NCI-H2107 treated with DMSO at 0.1 percent for 48 hours (cell line): ENCODE measurements at regions not wholly inside any gene's neighbourhood (a gene's known extent, or its start where the extent isn't known, plus 50 kb on each side); places are given as distances from the start of the nearest gene placed in this dataset.
"Not testable (repeated sequence)": the region's sequence is repeated elsewhere in the genome, so short reads cannot be mapped to it uniquely, and the experiment has no call there.

Experiments used
- DNase-seq: peaks from one replicate; lab custom pipeline; 2025; ENCODE audit not compliant: unreplicated experiment; lab: John Stamatoyannopoulos, UW

DNA sequence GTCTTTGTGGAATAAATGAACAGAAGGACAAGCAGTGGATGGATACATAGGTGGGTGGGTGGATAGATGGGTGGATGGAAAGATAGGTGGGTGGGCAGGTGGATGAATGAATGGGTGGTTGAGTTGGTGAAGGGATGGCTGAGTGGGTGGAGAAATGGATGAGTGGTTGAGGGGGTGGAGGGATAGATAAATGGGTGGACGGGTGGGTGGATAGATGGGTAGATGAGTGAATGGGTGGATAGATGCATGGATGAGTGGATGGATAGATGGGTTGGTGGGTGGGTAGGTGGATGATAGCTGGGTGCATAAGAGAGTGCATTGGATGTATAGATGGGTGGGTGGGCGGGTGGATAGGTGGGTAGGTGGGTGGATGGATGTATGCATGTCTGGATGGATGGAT, 63.5 kb downstream of the UNC93B1 start:
- not testable (repeated sequence) for DNase-seq

DNA sequence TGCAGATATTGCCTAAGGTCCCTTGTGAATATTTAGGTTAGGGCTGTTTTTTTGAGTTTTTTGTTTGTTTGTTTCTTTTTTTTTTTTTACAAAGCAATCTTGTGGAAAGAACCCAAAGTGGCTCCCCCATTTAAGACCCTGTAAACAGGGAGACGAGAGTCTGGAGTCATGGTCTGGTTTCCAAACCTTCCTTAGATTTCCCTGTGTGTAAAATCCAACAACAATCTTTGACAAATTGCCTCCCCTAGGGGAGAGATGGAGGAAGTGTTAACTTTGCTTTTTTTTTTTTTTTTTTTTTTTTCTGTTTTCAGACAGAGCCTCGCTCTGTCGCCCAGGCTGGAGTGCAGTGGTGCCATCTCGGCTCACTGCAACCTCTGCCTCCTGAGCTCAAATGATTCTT, 64.9 kb downstream of the UNC93B1 start:
- DNase-seq: not testable (repeated sequence)

DNA sequence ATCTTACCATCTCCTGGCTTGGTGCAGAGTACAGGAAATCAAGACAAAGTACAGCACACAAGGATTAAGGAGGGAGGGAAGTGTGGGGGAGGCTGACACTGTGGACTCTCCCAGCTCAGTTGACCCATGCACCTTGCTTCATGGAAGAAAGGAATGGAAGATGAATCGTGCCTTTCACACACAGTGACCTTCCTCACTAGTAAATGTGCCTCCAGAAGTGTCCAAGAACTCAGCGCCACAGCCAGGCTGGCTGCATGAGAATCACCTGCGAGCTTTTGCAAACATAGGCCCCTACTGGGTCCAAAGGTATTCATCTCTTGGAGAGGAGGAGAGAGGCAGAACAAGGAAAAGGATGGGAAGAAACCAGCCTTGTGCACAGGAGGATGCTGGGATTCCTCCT, 65.5 kb downstream of the UNC93B1 start:
- DNase-seq: not testable (repeated sequence)

DNA sequence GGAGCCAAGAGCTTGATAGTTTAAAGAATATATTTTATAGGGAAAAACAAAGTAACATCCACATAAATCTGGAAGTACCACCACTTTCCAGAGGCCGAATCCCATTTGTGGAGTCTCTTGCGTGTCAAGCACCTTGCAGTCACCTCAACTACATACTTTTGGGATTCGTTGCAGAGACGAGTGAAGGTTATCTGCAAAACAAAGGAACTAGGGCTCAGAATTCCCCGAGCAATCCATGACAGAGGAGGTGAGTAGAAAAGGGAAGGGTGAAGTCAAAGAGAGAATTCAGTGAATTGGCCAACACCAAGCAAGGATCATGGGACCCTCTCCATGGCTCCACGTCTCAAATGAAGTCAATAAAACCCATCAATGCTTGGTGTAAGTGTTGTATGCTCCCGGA, 80.3 kb downstream of the UNC93B1 start:
- not testable (repeated sequence) for DNase-seq

DNA sequence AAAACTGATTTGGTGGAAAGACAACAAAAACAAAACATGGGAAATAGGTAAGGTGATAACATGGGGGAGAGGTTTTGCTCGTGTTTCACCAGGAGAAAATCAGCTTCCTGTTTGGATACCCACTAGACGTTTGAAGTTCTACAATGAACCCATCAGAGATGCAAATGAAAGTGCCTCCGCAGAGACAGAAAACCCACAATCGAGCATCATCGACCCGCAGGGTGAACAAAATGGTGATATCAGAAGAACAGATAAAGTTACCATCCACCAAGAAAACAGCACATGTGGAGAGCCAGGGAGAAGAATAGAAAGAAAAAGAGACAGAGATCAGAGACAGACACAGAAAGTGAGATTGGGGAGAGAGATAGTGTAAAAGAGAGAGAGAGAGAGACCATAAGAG, 83.4 kb downstream of the UNC93B1 start:
- DNase-seq: not testable (repeated sequence)

DNA sequence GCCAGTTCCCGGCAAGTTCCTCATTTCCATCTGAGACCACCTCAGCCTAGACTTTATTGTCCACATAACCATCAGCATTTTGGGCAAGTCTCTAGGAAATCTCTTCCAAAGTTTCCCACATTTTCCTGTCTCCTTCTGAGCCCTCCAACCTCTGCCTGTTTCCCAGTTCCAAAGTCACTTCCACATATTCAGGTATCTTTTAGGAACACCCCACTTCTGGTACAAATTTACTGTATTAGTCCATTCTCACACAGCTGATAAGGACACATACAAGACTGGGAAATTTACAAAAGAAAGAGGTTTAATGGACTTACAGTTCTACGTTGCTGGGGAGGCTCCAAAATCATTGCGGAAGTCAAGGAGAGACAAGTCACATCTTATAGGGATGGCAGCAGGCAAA, 91.7 kb downstream of the UNC93B1 start:
- DNase-seq: not testable (repeated sequence)

DNA sequence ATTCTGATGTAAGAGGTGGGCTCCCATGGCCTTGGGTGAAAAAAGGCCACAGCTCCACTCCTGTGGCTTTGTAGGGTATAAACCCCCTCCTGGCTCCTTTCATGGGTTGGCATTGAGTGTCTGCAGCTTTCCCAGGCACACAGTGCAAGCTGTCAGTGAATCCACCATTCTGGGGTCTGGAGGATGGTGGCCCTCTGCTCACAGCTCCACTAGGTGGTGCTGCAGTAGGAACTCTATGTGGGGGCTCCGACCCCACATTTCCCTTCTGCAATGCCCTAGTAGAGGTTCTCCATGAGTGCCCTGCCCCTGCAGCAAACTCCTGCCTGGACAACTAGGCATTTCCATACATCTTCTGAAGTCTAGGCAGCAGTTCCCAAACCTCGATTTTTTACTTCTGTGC, 92.7 kb downstream of the UNC93B1 start:
- not testable (repeated sequence) for DNase-seq

DNA sequence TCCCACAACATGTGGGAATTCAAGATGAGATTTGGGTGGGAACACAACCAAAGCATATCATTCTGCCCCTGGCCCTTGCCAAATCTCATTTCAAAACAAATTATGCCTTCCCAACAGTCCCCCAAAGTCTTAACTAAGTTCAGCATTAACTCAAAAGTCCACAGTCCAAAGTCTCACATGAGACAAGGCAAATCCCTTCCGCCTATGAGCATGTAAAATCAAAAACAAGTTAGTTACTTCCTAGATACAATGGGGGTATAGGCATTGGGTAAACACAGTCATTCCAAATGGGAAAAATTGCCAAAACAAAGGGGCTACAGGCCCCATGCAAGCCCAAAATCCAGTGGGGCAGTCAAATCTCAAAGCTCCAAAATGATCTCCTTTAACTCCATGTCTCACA, 93.1 kb downstream of the UNC93B1 start:
- DNase-seq: not testable (repeated sequence)

DNA sequence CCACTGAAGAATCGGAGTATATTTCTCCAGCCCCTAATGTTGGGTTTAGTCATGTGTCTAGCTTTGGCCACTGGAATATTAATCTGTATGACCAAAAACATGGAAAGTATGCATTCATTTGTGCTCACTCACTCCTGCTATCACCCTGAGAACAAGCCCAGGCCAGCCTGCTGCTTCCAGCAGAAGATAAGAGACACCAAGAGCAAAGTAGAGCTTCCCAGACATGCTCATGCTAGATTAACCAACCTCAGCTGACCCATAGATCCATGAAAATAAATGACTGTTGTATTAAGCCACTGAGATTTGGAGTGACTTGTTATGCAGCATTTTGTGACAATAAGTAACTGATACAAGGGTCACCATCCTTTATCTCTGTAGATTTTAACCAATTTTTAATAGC, 96.9 kb downstream of the UNC93B1 start:
- not testable (repeated sequence) for DNase-seq

DNA sequence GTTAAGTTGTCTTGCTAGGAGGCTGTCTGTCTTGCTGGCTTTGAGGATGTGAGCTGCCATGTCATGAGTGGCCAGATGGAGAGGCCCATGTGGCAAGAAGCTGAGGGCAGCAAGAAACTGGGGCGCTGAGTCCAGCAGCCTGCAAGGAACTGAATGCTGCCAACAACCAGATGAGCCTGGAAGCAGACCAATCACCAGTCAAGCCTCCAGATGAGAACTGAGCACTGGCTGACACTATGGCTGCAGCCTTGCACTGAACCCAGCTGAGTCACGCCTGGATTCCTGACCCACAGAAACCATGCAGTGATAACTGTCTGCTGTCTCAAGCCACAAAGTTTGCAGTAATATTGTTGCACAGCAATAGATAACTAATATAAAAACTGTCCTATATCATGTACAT, 104.4 kb downstream of the UNC93B1 start:
- not testable (repeated sequence) for DNase-seq

DNA sequence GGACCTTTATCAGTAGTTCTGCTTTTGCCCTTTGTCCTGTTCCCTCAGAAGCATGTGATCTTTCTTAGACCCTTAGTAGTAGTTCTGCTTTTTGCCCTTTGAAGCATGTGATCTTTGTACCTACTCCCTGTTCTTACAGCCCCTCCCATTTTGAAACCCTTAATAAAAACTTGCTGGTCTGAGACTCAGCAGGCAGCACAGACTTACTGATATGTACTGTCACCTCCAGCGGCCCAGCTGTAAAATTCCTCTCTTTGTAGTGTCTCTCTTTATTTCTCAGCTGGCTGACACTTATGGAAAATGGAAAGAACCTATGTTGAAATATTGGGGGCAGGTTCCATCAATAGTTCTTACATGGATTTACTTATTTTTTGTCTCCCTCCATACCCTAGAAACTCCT, 110.4 kb downstream of the UNC93B1 start:
- DNase-seq: not testable (repeated sequence)

DNA sequence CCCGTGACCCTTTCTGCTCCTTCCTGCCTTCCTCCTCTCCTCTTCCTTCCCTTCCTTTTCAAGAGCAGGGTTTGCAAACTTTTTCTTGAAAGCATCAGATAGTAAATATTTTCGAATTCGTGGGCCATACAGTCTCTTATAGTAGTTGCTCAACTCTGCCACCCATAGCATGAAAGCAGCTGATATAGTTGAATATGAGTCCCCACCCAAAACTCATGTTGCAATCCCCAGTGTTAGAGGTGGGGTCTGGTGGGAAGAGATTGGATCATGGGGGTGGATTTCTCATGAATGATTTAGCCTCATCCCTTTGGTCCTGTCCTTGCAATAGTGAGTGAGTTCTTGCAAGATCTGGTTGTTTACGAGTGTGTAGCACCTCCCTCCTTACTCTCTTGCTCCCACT, 114.3 kb downstream of the UNC93B1 start:
- DNase-seq: not testable (repeated sequence)

DNA sequence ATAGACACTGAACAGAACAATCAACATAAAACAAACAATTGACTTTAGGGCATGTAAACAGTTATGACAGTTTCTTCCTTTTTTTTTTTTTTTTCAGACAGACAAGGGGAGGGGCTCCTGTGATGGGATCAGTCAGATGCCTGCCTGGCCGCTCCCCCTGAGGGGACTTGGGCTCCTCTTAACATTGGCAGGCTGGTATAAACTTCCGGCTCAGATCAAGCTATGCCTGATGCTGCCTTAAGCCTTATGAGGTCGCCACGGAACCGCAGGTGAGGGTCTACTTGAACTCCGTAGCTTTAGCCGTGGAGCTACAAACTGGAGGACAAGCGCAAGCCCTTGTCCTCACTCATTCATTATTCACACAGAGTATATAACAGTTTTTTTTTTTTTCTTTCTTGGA, 115.8 kb downstream of the UNC93B1 start:
- DNase-seq: not testable (repeated sequence)

DNA sequence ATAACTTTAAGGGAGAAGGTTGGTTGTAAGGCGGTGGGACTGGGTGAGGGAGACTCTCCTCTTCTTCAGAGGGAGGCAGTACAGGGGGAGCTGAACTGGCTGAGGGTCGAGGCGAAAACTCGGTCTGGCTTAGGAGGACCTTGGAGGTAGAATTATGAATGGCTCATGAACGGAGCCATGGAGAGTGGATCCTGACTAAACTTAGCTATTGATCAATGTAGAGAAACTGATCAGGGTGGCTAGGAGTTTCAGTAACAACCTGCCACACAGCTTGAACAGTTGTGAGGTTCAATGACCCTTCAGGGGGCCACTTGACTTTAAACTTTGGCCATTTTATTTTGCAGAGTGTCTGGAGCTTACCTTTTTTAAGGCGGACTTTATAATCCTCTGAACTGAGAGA, 117.2 kb downstream of the UNC93B1 start:
- DNase-seq: not testable (repeated sequence)

DNA sequence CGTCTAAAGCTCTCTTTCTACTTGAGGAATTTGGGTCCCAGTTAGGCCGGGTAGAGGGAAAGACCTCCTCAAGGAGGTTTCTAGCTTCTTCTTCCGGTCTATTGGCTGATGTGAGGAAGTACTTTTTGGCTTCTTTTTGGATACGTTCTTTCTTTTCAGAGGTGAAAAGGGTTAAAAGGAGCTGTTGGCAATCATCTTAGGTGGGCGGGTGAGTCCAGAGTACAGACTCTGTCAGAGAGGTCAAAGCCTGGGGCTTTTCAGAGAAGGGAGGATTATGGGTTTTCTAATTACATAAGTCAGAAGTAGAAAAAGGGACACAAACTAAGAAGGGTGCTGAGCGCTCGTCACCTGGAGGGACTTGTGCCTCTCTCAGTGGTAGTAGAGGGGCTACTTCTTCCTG, 117.7 kb downstream of the UNC93B1 start:
- not testable (repeated sequence) for DNase-seq

DNA sequence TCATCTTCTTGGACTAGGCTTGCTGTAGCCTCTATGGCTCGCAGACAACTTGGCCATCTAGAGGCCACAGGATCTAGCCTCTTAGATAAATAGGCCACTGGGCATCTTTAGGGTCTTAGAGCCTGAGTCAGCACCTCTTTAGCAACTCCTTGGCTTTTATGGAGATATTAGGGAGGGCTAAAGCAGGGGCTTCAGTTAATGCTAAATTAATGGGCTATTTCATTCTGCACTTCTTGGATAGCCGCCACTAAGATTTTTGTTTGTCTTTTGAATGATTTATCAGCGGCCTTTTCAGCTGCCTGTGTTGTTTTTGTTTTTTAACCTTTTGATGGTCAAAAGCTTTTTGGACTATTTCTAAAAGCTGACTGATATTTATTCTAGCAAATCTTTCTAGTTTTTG, 118.3 kb downstream of the UNC93B1 start:
- DNase-seq: not testable (repeated sequence)

DNA sequence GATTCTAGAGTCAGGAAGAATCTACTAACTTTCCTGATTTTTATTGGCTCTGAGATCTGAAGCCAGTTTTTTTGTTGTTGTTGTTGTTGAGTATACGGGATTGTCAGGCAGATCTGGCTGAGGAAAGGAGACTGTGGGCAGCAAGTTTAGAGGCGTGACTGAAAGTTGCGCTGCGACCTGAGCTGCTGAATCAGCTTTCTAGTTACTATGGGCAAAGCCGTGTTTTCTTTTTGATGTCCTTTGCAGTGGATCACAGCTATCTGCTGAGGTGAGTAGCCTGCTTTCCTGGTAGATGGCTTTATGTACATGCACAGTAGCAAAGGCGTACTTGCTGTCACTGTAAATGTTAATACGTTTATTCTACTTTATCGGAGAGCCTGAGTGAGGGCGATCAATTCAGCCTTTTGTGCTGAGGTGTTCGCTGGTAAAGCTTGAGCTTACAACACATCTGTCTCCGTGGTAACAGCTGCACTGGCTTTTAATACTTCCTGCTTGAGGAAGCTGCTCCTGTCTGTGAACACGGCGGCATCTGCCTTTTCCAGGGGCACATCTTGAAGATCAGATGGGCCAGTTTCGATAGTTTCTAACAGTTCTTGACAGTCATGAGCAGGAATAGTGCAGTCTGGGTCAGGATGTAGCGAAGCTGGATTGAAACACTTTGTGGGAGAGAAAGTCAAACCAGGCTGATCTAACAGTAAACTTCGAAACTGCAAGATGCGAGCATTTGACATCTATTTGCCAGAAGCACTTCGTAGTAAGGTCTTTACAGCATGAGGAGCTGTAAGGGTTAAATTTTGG, 118.9 kb downstream of the UNC93B1 start:
- not testable (repeated sequence) for DNase-seq

DNA sequence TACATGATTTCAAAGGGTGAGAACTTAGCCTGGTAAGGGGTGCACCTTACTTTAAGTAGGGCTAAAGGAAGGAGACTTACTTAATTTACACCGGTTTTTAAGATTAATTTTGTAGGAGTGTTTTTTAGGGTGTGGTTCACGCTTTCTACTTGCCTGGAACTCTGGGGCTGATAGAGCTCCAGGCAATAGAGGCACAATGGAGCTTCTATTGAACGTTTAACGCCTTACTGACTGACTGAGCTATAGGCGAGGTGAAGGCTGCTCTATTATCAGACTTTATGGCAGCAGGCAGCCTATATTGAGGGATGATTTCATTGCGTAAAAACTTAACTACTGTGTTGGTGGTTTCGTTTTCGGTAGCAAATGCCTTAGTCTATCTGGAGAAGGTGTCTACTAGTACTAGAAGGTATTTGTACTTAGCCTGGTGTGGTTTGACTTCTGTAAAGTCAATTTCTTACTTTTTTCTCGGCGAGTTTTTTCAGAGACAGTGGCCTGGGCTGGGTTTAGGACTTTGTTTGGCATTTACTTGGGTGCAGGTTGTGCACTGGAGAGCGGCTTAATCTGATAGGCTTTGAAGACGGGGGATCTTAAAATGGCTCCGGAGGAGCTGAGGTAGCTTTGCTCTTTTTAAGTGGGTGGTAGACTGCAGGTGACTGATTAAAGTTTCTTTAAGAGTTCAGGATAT, 119.7 kb downstream of the UNC93B1 start:
- DNase-seq: not testable (repeated sequence)

DNA sequence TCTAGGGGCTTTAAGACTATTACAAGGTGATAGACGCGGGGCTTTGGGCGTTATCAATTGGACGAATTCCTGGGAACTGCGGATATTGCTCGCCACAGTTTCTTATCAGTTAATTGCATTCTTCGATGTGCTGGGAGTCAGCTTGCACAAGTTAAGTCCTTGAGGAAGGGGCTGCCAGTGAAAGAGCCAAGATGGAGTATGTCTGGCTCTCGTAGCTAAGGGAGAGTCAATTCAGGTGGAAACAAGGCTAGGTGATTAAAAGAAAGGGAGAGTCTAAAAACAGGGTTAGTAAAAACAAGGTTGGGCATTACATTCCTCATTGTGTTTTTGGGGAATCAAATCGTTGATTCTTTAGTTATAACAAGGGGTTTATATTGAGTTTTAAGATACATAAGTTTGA, 121.6 kb downstream of the UNC93B1 start:
- DNase-seq: not testable (repeated sequence)

DNA sequence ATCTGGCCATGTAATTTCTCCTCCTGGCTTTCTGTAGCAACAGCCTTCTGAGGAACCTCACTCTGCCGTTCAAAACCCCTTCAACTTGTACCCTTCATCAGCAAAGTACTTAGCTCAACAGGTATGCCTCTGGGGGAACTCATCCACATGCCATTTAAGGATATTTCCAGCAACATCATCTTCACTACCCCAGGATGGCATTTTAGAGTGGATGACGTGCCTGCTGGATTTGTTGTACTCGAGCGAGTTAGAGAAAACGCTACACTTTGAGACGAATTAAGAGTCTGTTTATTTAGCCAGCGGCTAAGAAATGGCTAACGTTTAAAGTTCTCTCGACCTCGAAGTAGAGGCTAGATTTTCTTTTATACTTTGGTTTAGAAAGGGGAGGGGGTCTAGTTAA, 122.1 kb downstream of the UNC93B1 start:
- DNase-seq: not testable (repeated sequence)

DNA sequence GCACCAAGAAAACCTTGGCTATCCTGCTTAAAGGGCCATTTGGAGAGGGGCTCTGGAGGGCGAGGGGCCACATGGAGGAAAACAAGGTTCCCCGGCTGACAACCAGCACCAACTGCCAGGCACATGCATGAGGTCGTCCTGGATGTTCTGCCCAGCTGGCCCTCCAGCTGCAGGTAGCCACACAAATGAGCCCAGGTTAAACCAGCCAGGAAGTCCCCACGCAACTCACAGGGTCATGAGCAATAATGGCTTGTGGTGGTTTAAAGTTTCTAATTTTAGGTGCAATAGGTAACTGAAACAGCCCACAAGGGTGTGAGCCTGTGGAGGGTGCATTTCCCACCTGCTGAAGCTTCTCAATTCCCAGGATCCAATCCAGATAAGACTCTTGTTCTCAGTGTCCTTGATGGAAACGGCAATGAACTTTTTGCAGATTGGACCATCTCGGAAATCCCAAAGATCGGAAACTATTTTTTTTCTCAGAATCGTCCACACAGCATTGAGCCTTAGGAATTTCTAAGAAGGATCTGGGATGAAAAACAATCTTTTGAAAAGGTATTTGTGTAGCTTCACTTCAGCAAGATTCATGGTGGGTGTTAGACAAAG, 123.2 kb downstream of the UNC93B1 start:
- DNase-seq: not testable (repeated sequence)

DNA sequence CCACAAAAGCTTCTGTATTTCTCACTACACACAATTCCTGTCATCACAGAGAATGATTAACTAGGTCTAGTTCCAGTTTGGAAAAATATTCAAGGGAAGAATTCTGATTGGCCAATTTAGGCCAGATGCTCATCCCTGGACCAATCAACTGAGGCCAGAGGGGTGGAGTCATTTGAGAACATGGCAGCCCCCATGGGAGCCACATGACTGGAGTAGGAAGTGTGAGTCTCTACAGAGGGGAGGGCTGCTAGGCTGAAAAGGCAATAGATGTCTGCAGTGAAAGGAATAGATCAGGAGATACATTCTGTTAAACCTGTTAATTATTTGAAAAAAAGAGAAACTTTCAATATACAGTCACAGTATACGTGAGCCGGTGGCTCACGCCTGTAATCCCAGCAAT, 125.2 kb downstream of the UNC93B1 start:
- DNase-seq: not testable (repeated sequence)
